C1 segment of cervical spinal cord (tissue), 14 donors: ENCODE measurements at regions not wholly inside any gene's neighbourhood (a gene's known extent, or its start where the extent isn't known, plus 50 kb on each side); places are given as distances from the start of the nearest gene placed in this dataset.

Experiments used
- DNase-seq, 14 donors: peaks; one replicate each; lab custom pipeline; 2025; lab: John Stamatoyannopoulos, UW

GRCh38 chr3:39748763-39749162 lies 60.6 kb upstream of the MYRIP start:
- DNase-seq: no peak

GRCh38 chr3:39750712-39751111 lies 58.7 kb upstream of the MYRIP start:
- no peak for DNase-seq

GRCh38 chr3:39751286-39751685 lies 58.1 kb upstream of the MYRIP start:
- DNase-seq: no peak

GRCh38 chr3:39752019-39752637 lies 57.3 kb upstream of the MYRIP start:
- no peak for DNase-seq

GRCh38 chr3:39752751-39753150 lies 56.7 kb upstream of the MYRIP start:
- no peak for DNase-seq

- no peak for DNase-seq
Observed at GRCh38 chr3:39753391-39753790, 56.0 kb upstream of the MYRIP start.

- no peak for DNase-seq
Observed at GRCh38 chr3:39754549-39754948, 54.9 kb upstream of the MYRIP start.

GRCh38 chr3:39755100-39755499 lies 54.3 kb upstream of the MYRIP start:
- DNase-seq: no peak

- DNase-seq: no peak
Observed at GRCh38 chr3:39757307-39757706, 52.1 kb upstream of the MYRIP start.
